A549 (cell line): ENCODE measurements at regions not wholly inside any gene's neighbourhood (a gene's known extent, or its start where the extent isn't known, plus 50 kb on each side); places are given as distances from the start of the nearest gene placed in this dataset.

Experiments
- ATAC-seq, 2 experiments: fragments of 200-7000 bp in 1 of 2; fragments of >200 bp in 1 of 2; cut with Nextera tagmentation in 1 of 2; cut with Tn5 transposase in 1 of 2; 3 replicates each; pipeline versions ENCODE4 v1.8.0 to v1.9.1; 2018 to 2020; ENCODE audit warnings: mild to moderate bottlenecking in 1 of 2, moderate library complexity in 1 of 2
- CTCF ChIA-PET: fragments of 300-600 bp; sonication (Branson Sonifier 250); formaldehyde crosslinking; extraction: SDS; loops from one replicate; lab custom pipeline; 2021; ENCODE audit warnings: antibody characterized with exemption, inconsistent platforms; lab: Yijun Ruan, JAX
- POLR2A ChIA-PET: fragments of 350-600 bp; formaldehyde crosslinking; extraction: SDS; loops from one replicate; lab custom pipeline; 2021; ENCODE audit warnings: antibody characterized with exemption, inconsistent platforms; lab: Yijun Ruan, JAX
- DNase-seq, 2 experiments: peaks; one replicate each; pipeline versions ENCODE4 v3.0.0 to v3.0.0-alpha.2; 2011 to 2016; ENCODE audit warnings: low read depth in 1 of 2, low spot score in 1 of 2
- FAIRE-seq: peaks from 2 replicates; lab custom pipeline; 2011; peaks lifted over from hg19 to GRCh38; lab: Jason Lieb, UNC
- H3K27ac ChIP-seq, 2 experiments: fragments of >200 bp; sonication (Bioruptor Twin); formaldehyde crosslinking; 3 replicates each; pipeline ENCODE4 v1.5.1; 2016 to 2017
- H3K4me1 ChIP-seq: fragments of >200 bp; sonication (Bioruptor Twin); formaldehyde crosslinking; 3 replicates; pipeline ENCODE4 v1.6.1; 2016
- H3K4me2 ChIP-seq: fragments of >200 bp; sonication (Bioruptor Twin); formaldehyde crosslinking; 3 replicates; pipeline ENCODE4 v1.6.1; 2016
- H3K4me3 ChIP-seq: fragments of >200 bp; sonication (Bioruptor Twin); formaldehyde crosslinking; 3 replicates; pipeline ENCODE4 v1.5.1; 2016
- H3K9me3 ChIP-seq: fragments of >200 bp; sonication (Bioruptor Twin); formaldehyde crosslinking; 3 replicates; pipeline ENCODE4 v1.6.1; 2016
- BCL3 ChIP-seq: fragments of >200 bp; sonication (Bioruptor Twin); formaldehyde crosslinking; IDR thresholded peaks from 3 replicates; pipeline ENCODE4 v1.6.1; 2016
- CBX2 ChIP-seq: fragments of 200-600 bp; sonication (generic); IDR thresholded peaks from 2 replicates; pipeline ENCODE4 v1.6.1; 2016; ENCODE audit warnings: low read depth, mild to moderate bottlenecking, borderline replicate concordance
- CBX8 ChIP-seq: fragments of 200-600 bp; sonication (generic); IDR thresholded peaks from 2 replicates; pipeline ENCODE4 v1.6.1; 2016
- CEBPB ChIP-seq, 2 experiments: fragments of >200 bp in 1 of 2; sonication (Bioruptor Twin) in 1 of 2; formaldehyde crosslinking in 1 of 2; IDR thresholded peaks; 2 replicates each; pipeline ENCODE4 v1.6.1; 2012 to 2016
- CHD4 ChIP-seq: fragments of 200-600 bp; sonication (generic); IDR thresholded peaks from 2 replicates; pipeline ENCODE4 v1.6.1; 2016; ENCODE audit warnings: antibody characterized with exemption, mild to moderate bottlenecking, borderline replicate concordance
- EHMT2 ChIP-seq: fragments of 200-600 bp; sonication (generic); IDR thresholded peaks from 2 replicates; pipeline ENCODE4 v1.6.1; 2016; ENCODE audit warnings: antibody characterized with exemption, low read depth, mild to moderate bottlenecking, moderate library complexity
- EP300 ChIP-seq, 2 experiments: fragments of >200 bp; sonication (Bioruptor Twin); formaldehyde crosslinking; IDR thresholded peaks; 2 replicates in 1 of 2; 3 replicates in 1 of 2; pipeline ENCODE4 v1.6.1; 2016 to 2017
- FOXS1 ChIP-seq: fragments of 250-450 bp; sonication (Bioruptor Pico); IDR thresholded peaks from 2 replicates; pipeline ENCODE4 v1.5.0; 2020; ENCODE audit warnings: mild to moderate bottlenecking, moderate library complexity
- HMGXB4 ChIP-seq: fragments of 250-450 bp; sonication (Bioruptor Pico); IDR thresholded peaks from 2 replicates; pipeline ENCODE4 v1.5.0; 2021; ENCODE audit warnings: mild to moderate bottlenecking, moderate library complexity, borderline replicate concordance
- HOXB5 ChIP-seq: fragments of 250-450 bp; sonication (Bioruptor Pico); IDR thresholded peaks from 2 replicates; pipeline ENCODE4 v1.5.0; 2020; ENCODE audit warnings: mild to moderate bottlenecking, moderate library complexity
- JUN ChIP-seq, 2 experiments: fragments of >200 bp; sonication (Bioruptor Twin); formaldehyde crosslinking; IDR thresholded peaks; 2 replicates in 1 of 2; 3 replicates in 1 of 2; pipeline ENCODE4 v1.6.1; 2016 to 2017
- KDM5A ChIP-seq: fragments of 200-600 bp; sonication (generic); IDR thresholded peaks from 2 replicates; pipeline ENCODE4 v1.6.1; 2016; ENCODE audit warnings: antibody characterized with exemption, mild to moderate bottlenecking
- MAFK ChIP-seq: fragments of 450-650 bp; IDR thresholded peaks from 2 replicates; pipeline ENCODE4 v1.6.1; 2014; ENCODE audit not compliant: partially characterized antibody
- NR3C1 ChIP-seq: fragments of >200 bp; sonication (Bioruptor Twin); formaldehyde crosslinking; IDR thresholded peaks from 3 replicates; pipeline ENCODE4 v1.6.1; 2017
- PBX3 ChIP-seq: IDR thresholded peaks from 2 replicates; pipeline ENCODE4 v1.6.1; 2012
- POLR2A ChIP-seq: IDR thresholded peaks from 2 replicates; pipeline ENCODE4 v1.6.1; 2012; ENCODE audit warnings: mild to moderate bottlenecking, low read length
- POLR2AphosphoS2 ChIP-seq: conservative IDR thresholded peaks from 2 replicates; pipeline ENCODE4 v1.6.1; 2012; ENCODE audit warnings: low read length, improper control_type of control experiment, inconsistent platforms
- RFX5 ChIP-seq: fragments of 450-650 bp; IDR thresholded peaks from 2 replicates; pipeline ENCODE4 v1.7.1; 2014; ENCODE audit warnings: antibody characterized with exemption, mild to moderate bottlenecking, moderate library complexity
- SMC3 ChIP-seq: fragments of >200 bp; sonication (Bioruptor Twin); formaldehyde crosslinking; IDR thresholded peaks from 3 replicates; pipeline ENCODE4 v1.6.1; 2018; ENCODE audit warnings: inconsistent platforms
- SREBF2 ChIP-seq: fragments of 450-650 bp; IDR thresholded peaks from 2 replicates; pipeline ENCODE4 v1.6.1; 2014; ENCODE audit warnings: mild to moderate bottlenecking, moderate library complexity
- USF2 ChIP-seq: fragments of 450-650 bp; IDR thresholded peaks from 2 replicates; pipeline ENCODE4 v1.6.1; 2014; ENCODE audit warnings: antibody characterized with exemption
- ZC3H11A ChIP-seq: fragments of 450-650 bp; IDR thresholded peaks from 2 replicates; pipeline ENCODE4 v1.6.1; 2014; ENCODE audit warnings: antibody characterized with exemption, mild to moderate bottlenecking
- ZFP36 ChIP-seq: fragments of 450-650 bp; IDR thresholded peaks from 2 replicates; pipeline ENCODE4 v1.6.1; 2014; ENCODE audit warnings: borderline replicate concordance; ENCODE audit not compliant: partially characterized antibody
- ZNF302 ChIP-seq: fragments of 250-450 bp; sonication (Bioruptor Pico); IDR thresholded peaks from 2 replicates; pipeline ENCODE4 v1.9.0; 2021; ENCODE audit warnings: inconsistent platforms, mild to moderate bottlenecking, moderate library complexity
- WGBS: methylation state at CpG from one replicate; pipeline ENCODE4 v1.1.6; 2017; ENCODE audit errors: missing lambda C conversion rate; 5-methylcytosine and 5-hydroxymethylcytosine counted together

- TF ChIP-seq PBX3: no peak
- TF ChIP-seq CBX2: no peak
- no peak for TF ChIP-seq KDM5A
- TF ChIP-seq, all 56 proteins: peak for 0
Measured at GRCh38 chr5:2310946-2311345, 428.2 kb upstream of the IRX4 start (continued).

- no peak overlapping the region for H3K27ac ChIP-seq
- ATAC-seq: no peak
- no peak overlapping the region for H3K4me3 ChIP-seq
- DNase-seq: no peak
- H3K4me2 ChIP-seq: no peak overlapping the region
- FAIRE-seq: no peak
- POLR2A ChIA-PET: no interaction called here
- CTCF ChIA-PET: interaction anchor here (0.6 kb wide), 2 partner anchors 141 to 171 kb away, joined by 4 read pairs; no protein-coding TSS in a partner anchor
- H3K4me1 ChIP-seq: no peaks in the 10 kb centered on the region
- WGBS: 15% methylated on average over 3 of the region's 5 CpGs
- TF ChIP-seq SMC3 (no peak), ZNF302 (no peak), RFX5 (no peak), CEBPB (IDR thresholded peaks at IDR 0.05) (no peak), EHMT2 (no peak), POLR2AphosphoS2 (no peak), HMGXB4 (CRISPR knock-in tag) (no peak), CBX8 (no peak), JUN (IDR thresholded peaks at IDR 0.05) (no peak)
- H3K9me3 ChIP-seq: no peaks in the 10 kb centered on the region
Measured at GRCh38 chr5:2307631-2308030, 424.9 kb upstream of the IRX4 start.

GRCh38 chr5:2306711-2307110 is 424.0 kb upstream of the IRX4 start:
- Histone ChIP-seq H3K4me3 (no peak overlapping the region), H3K9me3 (no peaks in the 10 kb centered on the region), H3K27ac (no peak overlapping the region), H3K4me1 (no peaks in the 10 kb centered on the region), H3K4me2 (no peak overlapping the region)
- FAIRE-seq: no peak
- CTCF ChIA-PET: no interaction called here
- TF ChIP-seq SREBF2: no peak
- TF ChIP-seq KDM5A: no peak
- no peak for TF ChIP-seq CHD4
- no peak for TF ChIP-seq EP300 (IDR thresholded peaks at IDR 0.05)
- no peak for TF ChIP-seq USF2
- TF ChIP-seq ZFP36: no peak
- TF ChIP-seq FOXS1 (CRISPR knock-in tag): no peak
- no peak for TF ChIP-seq MAFK
- no peak for TF ChIP-seq HOXB5 (CRISPR knock-in tag)
- no peak for TF ChIP-seq BCL3
- no peak for TF ChIP-seq NR3C1
- TF ChIP-seq ZC3H11A: no peak
- no peak for TF ChIP-seq POLR2A
- WGBS: 11% methylated on average over 6 of the region's 6 CpGs
- no peak for DNase-seq
- POLR2A ChIA-PET: no interaction called here
- no peak for ATAC-seq
